ENCODE measurements at regions not wholly inside any gene's neighbourhood (a gene's known extent, or its start where the extent isn't known, plus 50 kb on each side); places are given as distances from the start of the nearest gene placed in this dataset.

GRCh38 chr3:168213920-168214319, 118.2 kb upstream of the GOLIM4 start:
- no peak overlapping the region for H3K4me3 ChIP-seq (ENCODE audit: control insufficient read depth, low read depth, low read length)
- TF ChIP-seq, protein P1, sequence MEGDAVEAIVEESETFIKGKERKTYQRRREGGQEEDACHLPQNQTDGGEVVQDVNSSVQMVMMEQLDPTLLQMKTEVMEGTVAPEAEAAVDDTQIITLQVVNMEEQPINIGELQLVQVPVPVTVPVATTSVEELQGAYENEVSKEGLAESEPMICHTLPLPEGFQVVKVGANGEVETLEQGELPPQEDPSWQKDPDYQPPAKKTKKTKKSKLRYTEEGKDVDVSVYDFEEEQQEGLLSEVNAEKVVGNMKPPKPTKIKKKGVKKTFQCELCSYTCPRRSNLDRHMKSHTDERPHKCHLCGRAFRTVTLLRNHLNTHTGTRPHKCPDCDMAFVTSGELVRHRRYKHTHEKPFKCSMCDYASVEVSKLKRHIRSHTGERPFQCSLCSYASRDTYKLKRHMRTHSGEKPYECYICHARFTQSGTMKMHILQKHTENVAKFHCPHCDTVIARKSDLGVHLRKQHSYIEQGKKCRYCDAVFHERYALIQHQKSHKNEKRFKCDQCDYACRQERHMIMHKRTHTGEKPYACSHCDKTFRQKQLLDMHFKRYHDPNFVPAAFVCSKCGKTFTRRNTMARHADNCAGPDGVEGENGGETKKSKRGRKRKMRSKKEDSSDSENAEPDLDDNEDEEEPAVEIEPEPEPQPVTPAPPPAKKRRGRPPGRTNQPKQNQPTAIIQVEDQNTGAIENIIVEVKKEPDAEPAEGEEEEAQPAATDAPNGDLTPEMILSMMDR (conservative IDR thresholded peaks at IDR 0.05; ENCODE audit: control insufficient read depth, insufficient read depth, low read depth, low read length) = no peak
- no peak for DNase-seq (ENCODE audit: low read depth)

GRCh38 chr3:168212664-168213285, 117.1 kb upstream of the GOLIM4 start:
- H3K4me3 ChIP-seq (ENCODE audit: control insufficient read depth, low read depth, low read length) = no peak overlapping the region
- TF ChIP-seq, protein P1 (conservative IDR thresholded peaks at IDR 0.05; ENCODE audit: control insufficient read depth, insufficient read depth, low read depth, low read length) = no peak
- no peak for DNase-seq (ENCODE audit: low read depth)

DNA sequence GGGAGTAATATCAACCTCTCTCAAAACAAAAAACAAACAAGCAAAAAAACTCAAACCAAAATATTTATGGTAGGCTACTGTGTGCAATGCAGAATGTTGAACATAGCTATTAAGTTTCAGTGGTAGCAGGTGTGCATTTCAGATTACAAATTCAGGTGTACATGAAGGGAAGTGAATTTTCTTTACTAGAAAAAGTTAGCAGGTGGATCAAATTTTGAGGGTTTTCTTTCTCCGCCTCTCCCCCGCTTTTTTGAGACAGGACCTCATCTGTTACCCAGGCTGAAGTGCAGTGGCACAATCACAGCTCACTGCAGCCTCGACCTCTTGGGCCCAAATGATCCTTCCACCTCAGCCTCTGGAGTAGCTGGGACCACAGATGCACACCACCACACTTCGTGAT, 109.7 kb upstream of the GOLIM4 start:
- TF ChIP-seq, protein P1 (conservative IDR thresholded peaks at IDR 0.05; ENCODE audit: control insufficient read depth, insufficient read depth, low read depth, low read length) = no peak
- H3K4me3 ChIP-seq (ENCODE audit: control insufficient read depth, low read depth, low read length) = no peak overlapping the region
- no peak for DNase-seq (ENCODE audit: low read depth)

DNA sequence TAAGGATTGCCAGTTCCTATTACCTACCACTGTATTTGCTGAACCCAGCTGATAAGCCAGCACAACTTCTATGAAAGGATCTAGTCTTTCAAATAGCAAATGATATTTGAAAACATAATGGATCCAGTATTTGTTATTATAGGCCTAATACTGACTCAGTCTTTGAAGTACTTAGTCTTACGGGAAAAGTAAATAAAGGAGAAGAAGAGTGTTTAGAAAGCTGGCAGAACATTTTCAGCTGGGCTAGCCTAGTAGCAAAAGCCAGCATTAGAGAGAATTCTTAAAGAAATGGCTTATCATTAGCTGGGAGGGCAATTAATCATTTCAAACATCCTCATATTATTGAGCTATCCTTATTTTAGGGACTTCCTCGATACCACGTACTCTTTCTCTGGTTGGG, 101.4 kb upstream of the GOLIM4 start:
- DNase-seq (ENCODE audit: low read depth) = no peak
- TF ChIP-seq, protein P1 (conservative IDR thresholded peaks at IDR 0.05; ENCODE audit: control insufficient read depth, insufficient read depth, low read depth, low read length) = no peak

GRCh38 chr3:168191856-168192255, 96.1 kb upstream of the GOLIM4 start:
- TF ChIP-seq, protein P1 (conservative IDR thresholded peaks at IDR 0.05; ENCODE audit: control insufficient read depth, insufficient read depth, low read depth, low read length) = no peak
- no peak overlapping the region for H3K4me3 ChIP-seq (ENCODE audit: control insufficient read depth, low read depth, low read length)
- DNase-seq (ENCODE audit: low read depth) = no peak

More for the DNA sequence above, 101.4 kb upstream of the GOLIM4 start:
- no peak overlapping the region for H3K4me3 ChIP-seq (ENCODE audit: control insufficient read depth, low read depth, low read length)

DNA sequence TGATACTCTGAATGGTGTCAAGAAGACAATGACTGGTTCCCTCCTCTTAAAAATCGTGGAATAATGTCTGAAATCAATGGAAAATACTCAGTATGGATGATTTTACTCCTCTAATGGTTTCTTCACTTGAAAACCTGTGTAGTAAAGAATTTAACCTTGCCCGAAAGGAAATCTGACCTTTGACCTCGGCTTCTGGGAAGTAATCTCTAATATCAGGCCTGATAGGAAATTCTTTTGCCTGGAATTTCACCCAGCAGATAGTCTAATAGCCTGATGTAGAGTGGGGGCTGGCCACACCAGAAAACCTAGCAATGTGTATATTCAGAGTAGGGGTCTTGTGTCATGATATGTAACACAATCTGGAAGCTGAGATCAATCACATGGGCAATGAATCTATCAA, 91.5 kb upstream of the GOLIM4 start:
- no peak for DNase-seq (ENCODE audit: low read depth)

More for the DNA sequence above, 91.5 kb upstream of the GOLIM4 start:
- H3K4me3 ChIP-seq (ENCODE audit: control insufficient read depth, low read depth, low read length) = no peak overlapping the region
- TF ChIP-seq, protein P1 (conservative IDR thresholded peaks at IDR 0.05; ENCODE audit: control insufficient read depth, insufficient read depth, low read depth, low read length) = no peak

All from fibroblast of mammary gland (primary cell).